GM23338 (cell line): ENCODE measurements at regions not wholly inside any gene's neighbourhood (a gene's known extent, or its start where the extent isn't known, plus 50 kb on each side); places are given as distances from the start of the nearest gene placed in this dataset. TPM values are rescaled to one million over a fixed set of nuclear protein-coding genes. Genes with fewer than 3 reads are reported as not detected.

Experiments
- small RNA-seq: library from RNA; depleted of rRNA; stranded (forward); fragments of <200 nt; gene quantifications from one replicate; pipeline ENCODE3, GENCODE V24; 2014; ENCODE audit warnings: low replicate concordance

Small RNA genes in the stretch of these regions (small RNA-seq; reads per million reads assigned to genes)
- not detected for gene RF00017
- not detected for gene RNU4-90P
